Transverse colon (tissue), 4 donors: ENCODE measurements at regions not wholly inside any gene's neighbourhood (a gene's known extent, or its start where the extent isn't known, plus 50 kb on each side); places are given as distances from the start of the nearest gene placed in this dataset.
A peak's percentile ranks its signal among the peaks of the same experiment; 100 is the strongest.

Experiments
- DNase-seq: peaks from one replicate; pipeline ENCODE4 v3.0.0-alpha.2; 2019
- H3K27ac ChIP-seq, 4 donors: fragments of 200-600 bp; sonication (generic); 2 replicates each; pipeline ENCODE4 v1.5.1; 2016 to 2018; ENCODE audit warnings: inconsistent platforms in 4 of 4
- H3K27me3 ChIP-seq: fragments of 200-600 bp; sonication (generic); 2 replicates; pipeline ENCODE4 v1.5.1; 2017; ENCODE audit warnings: inconsistent platforms
- H3K36me3 ChIP-seq, 4 donors: fragments of 200-600 bp; sonication (generic); 2 replicates each; pipeline ENCODE4 v1.5.1; 2017 to 2019; ENCODE audit warnings: inconsistent platforms in 4 of 4
- H3K4me1 ChIP-seq, 4 donors: fragments of 200-600 bp; sonication (generic); 2 replicates each; pipeline ENCODE4 v1.5.1; 2017 to 2020; ENCODE audit warnings: inconsistent platforms in 4 of 4
- H3K4me3 ChIP-seq, 4 donors: fragments of 200-600 bp; sonication (generic); 1 replicate in 1 of 4; 2 replicates in 3 of 4; pipeline versions ENCODE4 v1.5.1 to v1.6.1; 2017 to 2019; ENCODE audit warnings: inconsistent platforms in 4 of 4
- H3K9me3 ChIP-seq, 2 donors: fragments of 200-600 bp; sonication (generic); 2 replicates each; pipeline ENCODE4 v1.5.1; 2017 to 2019; ENCODE audit warnings: inconsistent platforms in 2 of 2
- EP300 ChIP-seq: sonication (generic); formaldehyde crosslinking; IDR thresholded peaks from one replicate; pipeline ENCODE4 v1.6.1; 2017; ENCODE audit warnings: antibody characterized with exemption, low read depth
- POLR2A ChIP-seq: fragments of 450-650 bp; IDR thresholded peaks from one replicate; pipeline ENCODE4 v1.6.1; 2016; ENCODE audit warnings: antibody characterized with exemption, mild to moderate bottlenecking, moderate library complexity
- POLR2AphosphoS5 ChIP-seq, 3 donors: sonication (generic); formaldehyde crosslinking; IDR thresholded peaks; one replicate each; pipeline ENCODE4 v1.6.1; 2016; ENCODE audit warnings: antibody characterized with exemption in 3 of 3
- WGBS, 2 donors: methylation state at CpG; one replicate each; pipeline ENCODE4 v1.1.5; 2018; ENCODE audit warnings: low coverage in 1 of 2; 5-methylcytosine and 5-hydroxymethylcytosine counted together
- in situ Hi-C, 4 donors: fragments of 200-750 bp; cut with MboI; loops; one replicate each; pipeline versions ENCODE4 v1.15.0 to v1.15.1; 2017; ENCODE audit warnings: low sequenced_read_pairs in 3 of 4, low pct_ligation_motif_present in 1 of 4, low pct_unique_long_range_greater_than_20kb in 1 of 4
- intact Hi-C: fragments of 100-400 bp; cut with DNase I; formaldehyde crosslinking; loops from one replicate; pipeline ENCODE4 v1.15.1; 2023; ENCODE audit warnings: low total_unique reads
- TF ChIP-seq, protein P1 (sequence below), 5 experiments: fragments of 200-600 bp in 3 of 5; fragments of 450-650 bp in 2 of 5; sonication (generic) in 3 of 5; IDR thresholded peaks; 1 replicate in 2 of 5; 2 replicates in 3 of 5; pipeline ENCODE4 v1.5.1; 2016 to 2017; ENCODE audit warnings: antibody characterized with exemption in 5 of 5, inconsistent platforms in 3 of 5, mild to moderate bottlenecking in 2 of 5, moderate library complexity in 1 of 5

DNA sequence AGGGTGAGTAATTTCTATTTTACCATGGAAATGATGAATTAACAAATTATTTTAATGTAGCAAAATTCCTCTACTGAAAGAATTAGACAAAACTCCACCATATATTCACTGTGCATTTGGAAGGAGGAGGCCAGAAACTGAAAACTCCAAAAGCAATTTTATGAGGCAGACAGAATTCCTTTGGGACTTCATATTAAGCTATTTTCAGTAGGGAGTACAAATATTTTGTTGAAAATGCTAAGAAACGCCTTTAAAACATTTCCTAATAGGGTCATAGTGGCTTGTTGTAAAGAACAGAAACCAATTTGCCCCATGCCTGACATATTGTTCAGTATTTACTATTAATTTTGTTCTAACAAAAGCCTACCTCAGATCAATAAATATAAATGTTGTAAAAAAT, 117.8 kb downstream of the TES start:
- WGBS, 2 donors: 45 to 72% methylated on average over 1 of the region's 1 CpG
- TF ChIP-seq, protein P1, sequence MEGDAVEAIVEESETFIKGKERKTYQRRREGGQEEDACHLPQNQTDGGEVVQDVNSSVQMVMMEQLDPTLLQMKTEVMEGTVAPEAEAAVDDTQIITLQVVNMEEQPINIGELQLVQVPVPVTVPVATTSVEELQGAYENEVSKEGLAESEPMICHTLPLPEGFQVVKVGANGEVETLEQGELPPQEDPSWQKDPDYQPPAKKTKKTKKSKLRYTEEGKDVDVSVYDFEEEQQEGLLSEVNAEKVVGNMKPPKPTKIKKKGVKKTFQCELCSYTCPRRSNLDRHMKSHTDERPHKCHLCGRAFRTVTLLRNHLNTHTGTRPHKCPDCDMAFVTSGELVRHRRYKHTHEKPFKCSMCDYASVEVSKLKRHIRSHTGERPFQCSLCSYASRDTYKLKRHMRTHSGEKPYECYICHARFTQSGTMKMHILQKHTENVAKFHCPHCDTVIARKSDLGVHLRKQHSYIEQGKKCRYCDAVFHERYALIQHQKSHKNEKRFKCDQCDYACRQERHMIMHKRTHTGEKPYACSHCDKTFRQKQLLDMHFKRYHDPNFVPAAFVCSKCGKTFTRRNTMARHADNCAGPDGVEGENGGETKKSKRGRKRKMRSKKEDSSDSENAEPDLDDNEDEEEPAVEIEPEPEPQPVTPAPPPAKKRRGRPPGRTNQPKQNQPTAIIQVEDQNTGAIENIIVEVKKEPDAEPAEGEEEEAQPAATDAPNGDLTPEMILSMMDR (IDR thresholded peaks at IDR 0.05): no peak
- TF ChIP-seq POLR2A (no peak), EP300 (no peak), POLR2AphosphoS5 (IDR thresholded peaks at IDR 0.05) (no peak)
- H3K9me3 ChIP-seq: no peaks in the 10 kb centered on the region
- H3K27ac ChIP-seq: peak overlapping the region in 2 of 4 donors; percentile 7 to 8
- no peaks in the 10 kb centered on the region for H3K36me3 ChIP-seq
- H3K4me1 ChIP-seq: no peaks in the 10 kb centered on the region
- in situ Hi-C loops (no loop called here), intact Hi-C loops (no loop called here)
- no peaks in the 10 kb centered on the region for H3K27me3 ChIP-seq
- no peak for DNase-seq
- no peak overlapping the region for H3K4me3 ChIP-seq

DNA sequence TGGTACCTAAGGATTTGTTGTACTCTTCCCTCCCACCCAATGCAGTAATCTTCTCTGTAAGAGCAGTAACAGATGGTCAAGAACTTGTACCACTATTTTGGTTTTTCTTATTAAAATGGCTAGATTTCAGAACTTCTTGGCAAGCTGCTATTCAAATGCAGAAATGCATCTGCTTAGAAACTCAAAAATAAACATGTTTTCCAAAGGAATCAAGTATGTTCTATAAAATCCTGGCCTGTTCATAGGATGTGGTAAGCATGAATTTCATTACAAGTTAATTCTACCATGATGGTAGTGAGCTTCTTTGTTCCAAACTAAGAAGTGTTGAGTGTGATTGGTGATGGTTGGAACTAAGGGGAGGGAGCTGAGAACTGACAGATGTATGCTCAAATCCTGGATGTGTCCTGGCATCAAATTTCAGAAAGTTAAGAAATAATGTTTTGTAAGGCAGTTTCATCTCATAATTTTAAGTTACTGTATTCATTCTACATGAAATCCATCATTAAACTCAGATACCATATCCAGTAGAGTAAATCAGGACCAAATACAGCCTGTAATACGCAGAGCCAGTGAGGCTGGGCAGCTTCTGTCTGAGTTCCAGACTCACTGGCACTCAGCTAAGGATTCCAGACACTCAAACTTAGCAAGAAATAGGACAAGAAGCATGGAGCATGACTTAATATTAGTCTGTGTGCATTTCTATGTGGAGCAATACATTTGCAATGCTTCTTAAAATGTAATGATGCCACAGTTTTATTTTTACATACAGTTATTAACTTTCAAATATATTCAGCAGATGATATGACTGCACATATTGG, 119.6 kb downstream of the TES start:
- DNase-seq: no peak
- Histone ChIP-seq H3K4me1 (no peaks in the 10 kb centered on the region), H3K27me3 (no peaks in the 10 kb centered on the region), H3K9me3 (no peaks in the 10 kb centered on the region), H3K27ac (peak overlapping the region in 2 of 4 donors; percentile 8 to 23), H3K36me3 (no peaks in the 10 kb centered on the region), H3K4me3 (no peak overlapping the region)
- TF ChIP-seq POLR2A (no peak), POLR2AphosphoS5 (IDR thresholded peaks at IDR 0.05) (no peak), EP300 (no peak)
- TF ChIP-seq, protein P1 (IDR thresholded peaks at IDR 0.05): no peak
- in situ Hi-C loops (no loop called here), intact Hi-C loops (no loop called here)
- WGBS, 2 donors: 50 to 84% methylated on average over 1 of the region's 1 CpG

DNA sequence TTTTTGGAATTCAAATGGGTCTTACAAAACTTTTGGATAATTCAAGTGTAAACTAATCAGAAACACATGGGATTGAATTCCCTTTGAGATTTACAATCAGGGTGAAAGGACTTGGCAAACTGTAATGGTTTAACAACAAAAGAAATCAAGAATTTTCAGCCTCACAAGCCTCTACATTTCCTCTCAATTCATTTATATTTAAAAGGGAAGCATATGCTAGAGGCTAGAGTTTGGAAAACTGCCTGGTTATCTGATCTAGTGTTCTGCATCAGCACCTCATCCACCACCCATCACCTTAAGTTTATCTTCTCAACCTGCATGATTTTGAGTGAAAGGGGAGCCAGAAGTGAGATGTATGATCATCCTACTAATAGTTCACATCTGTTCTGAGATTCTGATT, 120.7 kb downstream of the TES start:
- Histone ChIP-seq H3K9me3 (no peaks in the 10 kb centered on the region), H3K4me1 (no peaks in the 10 kb centered on the region), H3K36me3 (no peaks in the 10 kb centered on the region), H3K4me3 (no peak overlapping the region), H3K27ac (no peak overlapping the region), H3K27me3 (no peaks in the 10 kb centered on the region)
- in situ Hi-C loops (no loop called here), intact Hi-C loops (no loop called here)
- DNase-seq: no peak
- TF ChIP-seq, protein P1 (IDR thresholded peaks at IDR 0.05): no peak
- TF ChIP-seq EP300 (no peak), POLR2A (no peak), POLR2AphosphoS5 (IDR thresholded peaks at IDR 0.05) (no peak)

DNA sequence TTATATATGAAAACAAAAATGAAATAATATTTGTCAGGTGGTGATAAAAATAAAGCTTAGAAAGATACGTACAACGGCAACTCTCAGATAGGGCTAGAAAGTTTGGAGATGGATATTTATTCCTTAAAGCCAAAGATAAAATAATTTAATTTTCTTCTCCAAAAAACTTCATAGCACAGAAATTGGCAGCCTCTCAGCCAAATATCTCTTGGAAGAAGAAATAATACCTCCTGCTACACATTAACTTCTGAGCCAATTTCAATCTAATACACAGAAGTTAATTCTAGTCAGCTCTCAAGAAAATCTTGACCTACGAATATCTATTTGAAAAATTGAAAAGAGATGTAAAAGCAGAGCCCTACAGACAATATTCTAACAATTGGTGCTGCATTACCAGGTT, 122.4 kb downstream of the TES start:
- no peak for TF ChIP-seq POLR2AphosphoS5 (IDR thresholded peaks at IDR 0.05)
- no peak for TF ChIP-seq POLR2A
- TF ChIP-seq, protein P1 (IDR thresholded peaks at IDR 0.05): no peak
- TF ChIP-seq EP300: no peak
- Histone ChIP-seq H3K9me3 (no peaks in the 10 kb centered on the region), H3K27me3 (no peaks in the 10 kb centered on the region), H3K4me1 (no peaks in the 10 kb centered on the region), H3K36me3 (no peaks in the 10 kb centered on the region), H3K27ac (no peak overlapping the region), H3K4me3 (no peak overlapping the region)
- DNase-seq: no peak
- intact Hi-C loops (no loop called here), in situ Hi-C loops (no loop called here)
- 88% methylated on average over 3 of the region's 3 CpGs for WGBS, 2 donors
